ENCODE measurements at regions not wholly inside any gene's neighbourhood (a gene's known extent, or its start where the extent isn't known, plus 50 kb on each side); places are given as distances from the start of the nearest gene placed in this dataset.

DNA sequence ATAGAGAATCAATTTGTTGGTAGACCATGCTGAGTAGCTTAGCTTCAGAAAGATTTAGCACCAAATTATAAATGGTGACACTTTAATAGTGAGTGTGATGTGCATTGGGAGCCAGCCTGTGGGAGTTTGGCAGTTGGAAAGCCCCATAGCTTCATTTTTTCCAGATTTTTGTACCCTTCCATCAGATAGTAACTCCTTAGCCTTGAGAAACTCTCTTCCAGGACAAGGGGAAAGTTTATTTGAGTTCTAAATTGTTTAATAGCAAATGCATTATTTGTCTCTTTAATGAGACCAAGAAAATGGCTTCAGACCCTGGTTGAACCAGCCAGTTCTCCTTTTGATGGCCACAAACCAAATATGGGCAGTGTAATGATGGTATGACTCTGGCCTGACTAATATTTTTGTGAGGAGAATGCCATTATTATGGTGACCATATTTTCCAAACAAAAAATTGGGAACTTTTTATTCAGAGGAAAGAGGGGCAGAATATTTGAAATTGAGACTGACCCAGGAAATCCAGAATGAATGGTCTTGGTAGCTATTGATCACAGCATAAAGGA lies 49.8 kb downstream of the PLCE1 start:
- DNase-seq = no peak

GRCh38 chr10:94046098-94046497 lies 52.4 kb downstream of the PLCE1 start:
- no peak for DNase-seq

DNA sequence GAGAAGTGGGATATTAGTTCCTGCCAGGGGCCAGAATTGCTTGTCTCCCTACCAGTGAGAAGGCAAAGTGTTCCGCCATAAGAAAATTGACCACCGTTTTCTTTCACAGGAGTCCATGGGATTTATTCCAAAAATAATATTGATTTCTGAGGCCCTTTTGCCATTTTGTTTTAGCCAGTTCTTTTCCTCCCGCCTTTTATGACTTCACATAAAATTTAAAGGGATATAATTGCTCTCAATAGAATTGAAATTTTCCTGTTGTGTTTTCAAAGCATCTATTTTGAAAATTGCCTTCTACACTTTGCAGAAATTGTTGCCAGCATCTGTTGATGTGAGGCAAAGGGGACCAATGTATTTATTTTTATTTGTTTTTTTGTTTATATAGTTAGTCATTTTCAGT lies 53.6 kb downstream of the PLCE1 start:
- no peak for DNase-seq

DNA sequence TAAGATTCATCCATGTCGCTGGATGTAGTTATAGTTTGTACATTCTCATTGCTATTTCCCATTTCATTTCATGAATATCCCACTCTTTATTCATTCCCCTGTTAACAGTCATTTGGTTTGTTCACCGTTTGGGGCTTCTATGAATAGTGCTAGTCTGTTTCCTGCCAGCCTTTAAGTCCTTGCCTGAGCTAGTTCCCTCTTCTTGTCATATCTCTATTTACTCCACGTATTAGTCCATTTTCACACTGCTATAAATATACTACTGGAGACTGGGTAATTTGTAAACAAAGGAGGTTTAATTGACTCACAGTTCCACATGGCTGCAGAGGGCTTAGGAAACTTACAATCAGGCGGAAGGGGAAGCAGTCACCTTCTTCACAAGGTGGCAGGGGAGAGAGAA lies 56.2 kb downstream of the PLCE1 start:
- DNase-seq = no peak

GRCh38 chr10:94052281-94052680 lies 58.5 kb downstream of the PLCE1 start:
- no peak for DNase-seq

DNA sequence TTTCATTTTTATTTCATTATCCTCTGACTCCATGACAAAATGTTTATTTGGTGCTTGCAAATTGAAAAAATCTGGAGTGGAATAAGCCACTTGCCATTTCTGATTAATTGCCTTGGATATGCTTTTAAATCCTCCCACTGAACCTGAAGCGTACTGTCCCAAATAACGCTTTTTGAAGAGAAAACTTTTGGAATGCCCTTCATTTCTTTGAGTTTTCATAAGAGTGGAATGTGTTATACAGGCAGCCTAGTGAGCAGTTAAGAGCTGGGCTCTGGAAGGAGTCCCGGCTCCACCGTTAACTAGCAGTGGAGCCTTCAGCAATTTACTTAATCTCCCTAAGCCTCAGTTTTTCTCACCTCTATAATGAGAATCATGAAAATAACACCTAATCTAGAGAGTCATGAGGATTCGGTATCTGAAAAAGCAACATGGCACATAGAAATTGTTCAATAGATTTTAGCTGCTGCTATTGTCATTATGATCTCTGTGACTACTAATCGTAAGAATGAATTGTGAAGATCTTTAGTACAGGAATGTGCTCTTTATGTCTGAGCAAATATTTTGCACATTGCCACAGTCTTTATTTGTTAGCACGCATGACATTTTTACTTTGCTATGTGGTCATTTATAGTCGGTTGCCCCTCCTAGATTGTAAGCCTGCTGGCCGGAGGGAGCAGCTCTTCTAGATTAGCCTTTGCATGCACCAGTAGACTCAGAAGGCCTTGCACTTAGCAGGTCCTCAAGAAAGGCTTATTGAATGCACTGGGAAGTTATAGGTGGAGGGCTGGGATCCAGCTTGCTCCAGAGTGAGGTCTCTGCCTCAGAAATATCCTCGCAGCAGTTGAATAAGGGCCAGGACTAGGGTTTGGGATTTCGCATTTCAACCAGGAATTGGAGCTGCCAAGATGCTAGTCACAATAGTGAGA lies 59.4 kb downstream of the PLCE1 start:
- no peak for DNase-seq

GRCh38 chr10:94059178-94059883 lies 65.6 kb downstream of the PLCE1 start:
- DNase-seq = no peak

GRCh38 chr10:94061026-94061425 lies 67.3 kb downstream of the PLCE1 start:
- DNase-seq = no peak

DNA sequence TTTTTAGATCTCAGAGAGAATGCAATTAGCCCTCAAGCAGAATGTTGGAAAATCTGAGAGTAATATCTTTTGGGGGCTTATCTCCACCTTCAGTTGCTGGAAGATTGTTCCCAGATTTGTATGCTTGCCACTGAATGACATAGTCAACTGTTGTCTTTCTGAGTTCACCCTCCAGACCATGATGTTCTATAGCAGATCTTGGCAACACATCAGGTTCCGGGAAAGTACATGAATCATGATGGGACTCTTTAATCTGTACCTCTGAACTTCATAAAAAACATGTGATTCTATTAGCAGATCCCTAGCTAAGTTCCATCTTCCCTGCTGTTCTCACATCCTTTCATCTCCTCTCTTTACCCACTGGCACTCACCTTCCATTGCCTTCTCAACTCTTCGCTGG lies 68.9 kb downstream of the PLCE1 start:
- DNase-seq = no peak

DNA sequence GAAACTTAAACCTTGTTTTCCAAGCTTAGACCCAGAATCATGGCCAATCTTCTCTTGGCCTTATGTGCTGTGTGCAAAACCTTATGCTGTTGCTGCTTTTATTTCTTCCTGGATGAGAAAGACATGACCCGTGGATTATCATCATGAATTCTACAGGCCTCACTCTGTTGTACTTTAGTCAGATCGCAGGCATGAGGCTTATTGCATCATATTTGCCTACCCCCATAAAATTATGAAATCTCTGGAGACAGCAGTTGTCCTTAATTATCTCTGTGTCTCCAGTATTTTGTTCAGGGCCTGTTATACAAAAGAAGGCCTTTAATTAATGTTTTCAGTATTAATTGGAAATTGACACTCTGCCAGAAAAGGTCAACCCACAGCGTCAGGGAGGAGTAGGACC lies 71.6 kb downstream of the PLCE1 start:
- DNase-seq = no peak

DNA sequence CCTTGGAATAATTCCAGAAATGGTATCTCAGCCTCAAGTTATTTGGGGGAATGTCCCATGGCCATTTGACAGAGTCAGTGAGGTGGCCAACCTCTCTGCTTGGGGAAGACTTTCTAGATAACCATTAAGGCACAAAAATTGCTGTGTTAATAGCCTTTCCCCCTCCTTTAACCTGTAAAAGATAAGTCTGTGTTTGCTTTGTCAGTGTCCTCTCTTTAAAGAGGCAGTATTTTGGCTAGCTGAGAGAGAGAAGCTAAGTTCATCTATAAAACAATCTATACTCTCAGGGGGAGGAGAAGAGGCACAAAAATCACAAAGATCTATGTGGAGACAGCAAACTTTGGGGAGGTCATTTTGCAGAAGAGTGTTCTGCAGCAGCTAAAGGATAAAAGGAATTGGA lies 72.1 kb downstream of the PLCE1 start:
- DNase-seq = no peak

DNA sequence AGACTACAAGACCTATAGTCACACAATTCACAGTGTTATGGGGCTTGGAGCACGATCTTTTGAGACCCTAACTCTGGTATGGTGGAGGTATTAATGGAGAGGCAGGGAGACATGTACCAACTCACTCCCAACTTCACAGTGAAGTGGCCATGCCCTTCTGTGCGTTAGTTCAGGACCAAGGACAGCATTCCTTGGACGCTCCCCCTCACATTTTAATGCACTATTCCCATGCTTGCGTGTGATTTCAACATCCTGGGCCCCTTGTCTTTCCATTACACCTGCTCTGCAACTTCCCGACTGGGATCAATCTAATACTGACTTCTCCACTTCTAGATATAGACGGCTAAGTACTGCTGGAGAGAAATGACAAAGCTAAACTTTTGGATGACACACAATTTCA lies 72.7 kb downstream of the PLCE1 start:
- DNase-seq = no peak

DNA sequence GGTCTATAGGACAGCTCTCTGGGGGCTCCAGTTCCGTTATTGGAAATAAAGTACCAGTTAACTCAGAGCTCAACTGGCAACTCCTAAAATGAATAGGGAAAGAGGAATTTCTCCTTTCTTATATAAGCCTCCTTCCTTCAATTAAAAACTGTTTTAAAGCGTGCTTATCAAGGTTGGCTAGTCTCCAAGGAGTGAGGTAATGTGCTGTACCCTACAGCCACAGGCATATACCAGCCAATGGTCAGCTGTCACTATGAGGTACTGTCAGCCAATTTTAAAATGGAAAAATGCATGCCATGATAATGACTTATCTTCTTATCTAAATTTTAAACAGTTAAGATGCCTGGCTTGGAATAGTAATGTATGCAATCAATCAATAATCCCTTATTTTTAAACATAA lies 76.2 kb downstream of the PLCE1 start:
- DNase-seq = no peak

DNA sequence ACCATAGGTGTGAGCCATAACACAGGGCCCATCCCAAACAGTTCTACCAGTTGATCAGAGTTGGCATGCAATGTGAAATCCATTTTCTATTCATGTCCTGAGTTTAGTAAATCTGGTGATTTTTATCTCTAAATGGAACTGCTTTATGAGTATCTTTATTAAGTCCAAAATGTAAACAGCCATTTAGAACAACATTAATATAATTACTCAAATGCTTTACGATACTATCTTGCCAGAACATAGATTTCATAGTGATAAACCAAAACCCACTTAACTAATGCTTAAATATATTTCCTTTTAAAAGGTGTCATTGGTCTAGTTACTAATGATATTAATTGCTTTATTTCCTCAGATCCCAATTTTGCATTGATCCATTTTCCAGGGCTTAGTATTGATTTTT lies 80.7 kb downstream of the PLCE1 start:
- DNase-seq = no peak

DNA sequence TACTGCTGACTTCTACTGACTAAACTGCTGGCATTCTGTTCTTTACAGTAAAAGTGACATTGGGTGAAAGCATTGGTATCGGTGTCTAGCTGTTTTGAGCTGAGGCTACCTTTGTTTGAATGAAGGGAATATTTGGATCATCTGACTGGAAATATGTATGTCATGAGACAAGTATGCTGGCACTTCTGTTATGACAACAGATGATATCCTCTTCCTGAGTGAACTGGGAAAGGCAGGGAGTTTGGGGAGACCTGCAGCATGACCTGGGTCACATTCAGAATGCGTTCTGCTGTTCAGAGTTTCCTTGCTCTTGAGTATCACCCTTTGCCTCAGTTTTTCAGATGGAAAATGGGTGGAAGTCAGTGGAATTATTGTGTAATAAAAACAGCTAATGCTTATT lies 81.8 kb downstream of the PLCE1 start:
- DNase-seq = no peak

GRCh38 chr10:94076325-94076841 lies 82.7 kb downstream of the PLCE1 start:
- no peak for DNase-seq

DNA sequence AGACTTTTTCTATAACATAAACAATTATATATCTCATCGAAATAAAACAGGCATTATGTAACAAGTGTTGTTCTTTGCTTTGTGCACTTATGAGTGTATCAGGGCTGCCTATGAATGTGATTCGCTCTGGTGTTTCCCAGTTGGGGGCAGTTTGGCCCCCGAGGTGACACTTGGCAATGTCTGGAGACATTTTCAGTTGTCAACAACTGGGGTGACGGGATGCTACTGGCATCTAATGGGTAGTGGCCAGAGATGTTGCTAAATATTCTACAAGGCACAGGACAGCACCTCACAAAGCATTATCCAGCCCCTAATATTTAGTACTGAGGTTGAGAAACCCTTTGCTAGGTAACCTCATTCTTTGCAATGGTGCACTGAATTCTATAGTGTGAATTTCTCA lies 83.3 kb downstream of the PLCE1 start:
- no peak for DNase-seq

DNA sequence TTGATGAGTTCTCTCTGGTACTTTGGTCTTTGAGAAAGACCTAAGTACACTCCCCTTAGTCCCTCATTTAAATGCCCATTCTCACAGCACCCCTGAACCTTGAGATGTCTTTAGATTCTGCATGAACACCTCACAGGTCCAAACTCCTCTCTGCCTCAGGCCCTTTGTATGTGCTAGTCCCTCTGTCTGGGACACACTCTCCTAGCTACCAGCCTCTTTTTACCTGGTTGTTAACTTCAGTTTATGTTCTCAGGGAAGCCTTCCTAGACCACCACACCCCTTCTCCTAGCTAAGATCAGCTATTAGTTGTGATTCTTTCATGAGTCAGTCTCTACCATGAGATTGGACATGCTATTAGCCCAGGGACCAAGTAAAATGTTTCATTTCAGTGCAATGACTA lies 86.4 kb downstream of the PLCE1 start:
- no peak for DNase-seq

- DNase-seq = no peak
Measured at GRCh38 chr10:94083662-94084265, 90.0 kb downstream of the PLCE1 start.

GRCh38 chr10:94084344-94084743 lies 90.6 kb downstream of the PLCE1 start:
- no peak for DNase-seq

DNA sequence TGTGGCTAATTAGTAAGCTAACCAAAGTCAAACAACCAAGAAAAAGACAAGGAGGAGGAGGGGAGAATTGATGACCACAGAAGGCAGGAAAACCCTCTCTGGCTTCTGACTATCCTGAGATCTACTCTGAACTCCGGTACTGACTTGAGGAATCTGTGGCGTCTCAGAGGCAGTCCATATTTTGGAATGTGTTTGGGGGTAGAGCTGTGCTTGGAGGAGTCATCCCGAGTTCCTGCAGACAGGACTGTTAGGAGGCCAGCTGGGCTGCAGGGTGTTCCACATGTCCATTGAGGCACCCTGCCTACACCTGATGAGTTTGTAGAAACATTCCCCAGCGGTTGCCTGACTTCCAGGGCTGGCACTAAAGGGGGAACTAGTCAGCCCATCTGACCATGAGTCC lies 91.6 kb downstream of the PLCE1 start:
- DNase-seq = no peak

DNA sequence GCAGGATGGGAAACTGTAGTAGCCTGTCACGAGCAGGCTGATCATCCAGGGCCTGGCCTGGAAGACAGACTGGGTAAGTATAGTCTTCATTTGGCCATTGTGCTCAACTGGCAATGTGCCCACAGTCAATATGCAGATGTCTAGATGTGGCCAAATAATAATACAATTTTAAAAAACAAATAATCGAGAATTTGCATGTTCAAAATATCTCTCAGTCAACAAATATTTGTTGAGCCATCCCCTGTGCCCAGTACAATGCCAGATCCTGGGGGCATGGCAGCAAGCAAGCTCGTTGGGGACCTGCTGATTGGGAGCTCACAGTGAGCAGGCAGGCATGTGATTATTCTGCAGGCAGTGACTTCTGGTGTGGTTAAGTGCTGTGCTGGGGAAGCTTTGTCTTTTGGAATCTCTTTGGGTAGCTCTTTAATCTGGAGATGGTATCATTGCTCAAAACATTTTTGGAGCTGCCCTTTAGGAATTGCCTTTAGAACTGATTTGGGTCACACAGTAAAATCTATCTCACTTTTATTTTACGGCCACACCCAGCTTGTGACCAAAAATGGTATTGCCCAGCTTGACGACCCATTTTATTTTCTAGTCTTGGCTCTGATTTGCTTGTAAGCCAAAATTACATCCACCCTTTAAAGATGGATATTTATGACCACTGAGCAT lies 92.2 kb downstream of the PLCE1 start:
- no peak for DNase-seq

DNA sequence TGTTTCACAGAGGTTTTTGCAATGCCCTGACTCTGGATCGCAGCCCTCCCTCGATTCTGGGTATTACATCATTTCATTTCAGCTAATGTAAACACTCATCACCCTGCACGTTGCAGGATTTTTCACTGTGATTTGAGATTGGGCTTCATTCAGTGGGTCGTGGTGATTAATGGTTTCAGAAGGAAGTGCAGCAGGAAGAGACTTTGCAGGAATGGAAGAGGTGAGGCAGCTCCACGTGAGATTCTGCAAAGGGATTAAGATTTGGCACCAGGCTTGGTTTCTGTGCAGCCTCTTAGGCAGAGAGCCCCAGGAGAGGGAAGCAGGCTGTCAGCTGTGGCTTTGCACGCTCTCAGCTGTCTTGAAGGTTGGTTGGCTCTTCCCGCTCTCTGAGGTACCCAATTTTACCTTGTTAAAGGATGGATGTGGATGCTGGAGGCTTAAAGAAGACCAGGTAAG lies 95.2 kb downstream of the PLCE1 start:
- no peak for DNase-seq

All from inflammatory macrophage treated with lipopolysaccharide for 4 hours (primary cell).